GM12878 (cell line): ENCODE measurements at regions not wholly inside any gene's neighbourhood (a gene's known extent, or its start where the extent isn't known, plus 50 kb on each side); places are given as distances from the start of the nearest gene placed in this dataset.

Source experiments
- ATF3 ChIP-seq: IDR thresholded peaks from 2 replicates; pipeline ENCODE4 v1.6.1; 2011; ENCODE audit warnings: low read depth, mild to moderate bottlenecking, low read length, moderate library complexity, borderline replicate concordance; ENCODE audit errors: extremely low read depth
- CBFB ChIP-seq: IDR thresholded peaks from 2 replicates; pipeline ENCODE4 v1.6.1; 2016; ENCODE audit warnings: antibody characterized with exemption, low read depth
- EZH2 ChIP-seq: IDR thresholded peaks from 2 replicates; pipeline ENCODE4 v1.6.1; 2012; ENCODE audit warnings: low read depth, mild to moderate bottlenecking, control low read depth, inconsistent platforms, low read length, borderline replicate concordance; ENCODE audit not compliant: control insufficient read depth
- NFYB ChIP-seq: IDR thresholded peaks from 2 replicates; pipeline ENCODE4 v1.6.1; 2011; ENCODE audit warnings: low read depth, mild to moderate bottlenecking, low read length, improper control_type of control experiment, moderate library complexity; ENCODE audit not compliant: insufficient read depth
- POLR2AphosphoS5 ChIP-seq: IDR thresholded peaks from 2 replicates; pipeline ENCODE4 v1.6.1; 2011; ENCODE audit warnings: mild to moderate bottlenecking, low read length, inconsistent platforms
- RUNX3 ChIP-seq: IDR thresholded peaks from 2 replicates; pipeline ENCODE4 v1.6.1; 2012; ENCODE audit warnings: low read length, inconsistent platforms
- YY1 ChIP-seq: IDR thresholded peaks from 2 replicates; pipeline ENCODE4 v1.6.1; 2011; ENCODE audit warnings: low read depth, mild to moderate bottlenecking, low read length
- TF ChIP-seq, protein P1 (sequence below), 3 experiments: IDR thresholded peaks in 2 of 3; conservative IDR thresholded peaks in 1 of 3; 2 replicates each; pipeline ENCODE4 v1.5.1; 2011; ENCODE audit warnings: low read depth in 3 of 3, low read length in 3 of 3, mild to moderate bottlenecking in 3 of 3, control low read depth in 2 of 3, moderate library complexity in 2 of 3, inconsistent platforms in 1 of 3, mixed read lengths in 1 of 3; ENCODE audit not compliant: control insufficient read depth in 2 of 3, insufficient read depth in 1 of 3; ENCODE audit errors: extremely low read depth in 1 of 3
- TF ChIP-seq, protein P2 (sequence below): fragments of 450-650 bp; IDR thresholded peaks from 2 replicates; pipeline ENCODE4 v1.6.1; 2017; ENCODE audit warnings: mild to moderate bottlenecking

DNA sequence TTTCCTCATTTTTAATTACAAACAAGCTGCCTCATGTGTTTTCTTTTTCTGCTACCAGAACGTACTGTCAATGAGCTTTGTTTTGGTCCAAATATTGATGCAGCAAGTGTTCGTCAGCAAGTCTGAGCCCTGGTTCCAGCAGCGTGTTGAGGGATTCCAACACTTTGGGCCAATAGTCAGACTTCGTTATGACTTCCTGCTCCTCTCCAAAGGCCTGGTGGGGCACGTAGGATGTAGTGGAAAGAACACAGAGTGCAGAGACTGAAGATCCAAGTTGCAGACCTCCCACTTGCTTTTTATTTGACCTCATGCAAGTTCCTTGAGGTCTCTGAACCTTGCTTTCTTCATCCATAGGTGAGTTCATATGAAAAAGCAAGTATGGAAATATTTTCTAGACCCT, 138.2 kb downstream of the BBOX1 start:
- TF ChIP-seq, protein P1, sequence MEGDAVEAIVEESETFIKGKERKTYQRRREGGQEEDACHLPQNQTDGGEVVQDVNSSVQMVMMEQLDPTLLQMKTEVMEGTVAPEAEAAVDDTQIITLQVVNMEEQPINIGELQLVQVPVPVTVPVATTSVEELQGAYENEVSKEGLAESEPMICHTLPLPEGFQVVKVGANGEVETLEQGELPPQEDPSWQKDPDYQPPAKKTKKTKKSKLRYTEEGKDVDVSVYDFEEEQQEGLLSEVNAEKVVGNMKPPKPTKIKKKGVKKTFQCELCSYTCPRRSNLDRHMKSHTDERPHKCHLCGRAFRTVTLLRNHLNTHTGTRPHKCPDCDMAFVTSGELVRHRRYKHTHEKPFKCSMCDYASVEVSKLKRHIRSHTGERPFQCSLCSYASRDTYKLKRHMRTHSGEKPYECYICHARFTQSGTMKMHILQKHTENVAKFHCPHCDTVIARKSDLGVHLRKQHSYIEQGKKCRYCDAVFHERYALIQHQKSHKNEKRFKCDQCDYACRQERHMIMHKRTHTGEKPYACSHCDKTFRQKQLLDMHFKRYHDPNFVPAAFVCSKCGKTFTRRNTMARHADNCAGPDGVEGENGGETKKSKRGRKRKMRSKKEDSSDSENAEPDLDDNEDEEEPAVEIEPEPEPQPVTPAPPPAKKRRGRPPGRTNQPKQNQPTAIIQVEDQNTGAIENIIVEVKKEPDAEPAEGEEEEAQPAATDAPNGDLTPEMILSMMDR (IDR thresholded peaks at IDR 0.05 in 2 of 3, conservative IDR thresholded peaks at IDR 0.05 in 1 of 3; ENCODE audit: control insufficient read depth in 2 of 3, extremely low read depth in 1 of 3, insufficient read depth in 1 of 3, low read depth in 3 of 3, low read length in 3 of 3): no peak
- TF ChIP-seq NFYB (no peak), ATF3 (no peak), RUNX3 (no peak), YY1 (no peak), CBFB (no peak), EZH2 (no peak), POLR2AphosphoS5 (no peak)
- TF ChIP-seq, protein P2, sequence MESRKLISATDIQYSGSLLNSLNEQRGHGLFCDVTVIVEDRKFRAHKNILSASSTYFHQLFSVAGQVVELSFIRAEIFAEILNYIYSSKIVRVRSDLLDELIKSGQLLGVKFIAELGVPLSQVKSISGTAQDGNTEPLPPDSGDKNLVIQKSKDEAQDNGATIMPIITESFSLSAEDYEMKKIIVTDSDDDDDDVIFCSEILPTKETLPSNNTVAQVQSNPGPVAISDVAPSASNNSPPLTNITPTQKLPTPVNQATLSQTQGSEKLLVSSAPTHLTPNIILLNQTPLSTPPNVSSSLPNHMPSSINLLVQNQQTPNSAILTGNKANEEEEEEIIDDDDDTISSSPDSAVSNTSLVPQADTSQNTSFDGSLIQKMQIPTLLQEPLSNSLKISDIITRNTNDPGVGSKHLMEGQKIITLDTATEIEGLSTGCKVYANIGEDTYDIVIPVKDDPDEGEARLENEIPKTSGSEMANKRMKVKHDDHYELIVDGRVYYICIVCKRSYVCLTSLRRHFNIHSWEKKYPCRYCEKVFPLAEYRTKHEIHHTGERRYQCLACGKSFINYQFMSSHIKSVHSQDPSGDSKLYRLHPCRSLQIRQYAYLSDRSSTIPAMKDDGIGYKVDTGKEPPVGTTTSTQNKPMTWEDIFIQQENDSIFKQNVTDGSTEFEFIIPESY: no peak
